ENCODE measurements at regions not wholly inside any gene's neighbourhood (a gene's known extent, or its start where the extent isn't known, plus 50 kb on each side); places are given as distances from the start of the nearest gene placed in this dataset.
A peak's percentile ranks its signal among the peaks of the same experiment; 100 is the strongest.

DNA sequence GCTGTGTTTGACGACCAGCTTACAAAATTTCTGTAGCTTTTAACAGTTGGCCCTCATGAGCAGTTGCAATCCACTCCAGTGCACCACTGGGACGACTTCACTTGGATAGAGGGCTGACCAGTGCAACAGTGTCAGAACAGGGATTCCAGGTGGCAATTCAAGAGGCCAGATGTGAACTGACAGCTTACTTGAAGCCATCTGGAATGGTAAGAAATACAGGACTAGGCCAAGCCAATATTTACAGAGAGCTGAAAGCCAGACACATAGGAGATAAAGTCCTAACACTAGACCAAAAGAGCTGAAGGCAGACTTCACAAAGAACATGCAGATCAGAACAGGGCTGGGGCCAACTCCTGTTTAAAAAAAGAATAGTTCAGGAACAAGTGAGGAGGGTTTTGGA is 93.5 kb upstream of the NFIA start:
- Histone ChIP-seq H3K4me3 (ENCODE audit: low read length in 3 of 3) (no peak overlapping the region), H3K4me1 (ENCODE audit: control insufficient read depth in 2 of 3, insufficient read depth in 2 of 3, low read depth in 1 of 3, low read length in 3 of 3) (peaks cover 0 to 7% (median 0%) of the 10 kb centered on the region in 3 donors), H3K27me3 (ENCODE audit: control insufficient read depth, insufficient read depth, low read length) (no peaks in the 10 kb centered on the region), H3K9ac (ENCODE audit: low read length in 3 of 3) (no peak overlapping the region), H3K36me3 (ENCODE audit: control insufficient read depth in 2 of 3, insufficient read depth in 3 of 3, low read length in 3 of 3) (no peaks in the 10 kb centered on the region), H3K9me3 (ENCODE audit: control insufficient read depth in 2 of 3, insufficient read depth in 1 of 3, low read length in 3 of 3) (no peaks in the 10 kb centered on the region), H3K27ac (ENCODE audit: low read depth in 2 of 2, low read length in 2 of 2) (no peak overlapping the region)
- FAIRE-seq (no peak), DNase-seq (no peak)
- TF ChIP-seq CTCF (IDR thresholded peaks at IDR 0.05; ENCODE audit: borderline replicate concordance, extremely low read depth, insufficient read depth) = no peak
- intact Hi-C loops (cut with DNase I) = no loop called here

- no peaks in the 10 kb centered on the region for H3K27me3 ChIP-seq (ENCODE audit: control insufficient read depth, insufficient read depth, low read length)
- H3K36me3 ChIP-seq (ENCODE audit: control insufficient read depth in 2 of 3, insufficient read depth in 3 of 3, low read length in 3 of 3) = no peaks in the 10 kb centered on the region
- no peak overlapping the region for H3K9ac ChIP-seq (ENCODE audit: low read length in 3 of 3)
- FAIRE-seq (no peak), DNase-seq (no peak)
- H3K4me1 ChIP-seq (ENCODE audit: control insufficient read depth in 2 of 3, insufficient read depth in 2 of 3, low read depth in 1 of 3, low read length in 3 of 3) = peaks cover 0 to 7% (median 4%) of the 10 kb centered on the region in 3 donors
- TF ChIP-seq CTCF (IDR thresholded peaks at IDR 0.05; ENCODE audit: borderline replicate concordance, extremely low read depth, insufficient read depth) = no peak
- H3K4me3 ChIP-seq (ENCODE audit: low read length in 3 of 3) = no peak overlapping the region
- intact Hi-C loops (cut with DNase I) = no loop called here
- H3K27ac ChIP-seq (ENCODE audit: low read depth in 2 of 2, low read length in 2 of 2) = no peak overlapping the region
- no peaks in the 10 kb centered on the region for H3K9me3 ChIP-seq (ENCODE audit: control insufficient read depth in 2 of 3, insufficient read depth in 1 of 3, low read length in 3 of 3)
Measured at GRCh38 chr1:60987904-60988303, 94.5 kb upstream of the NFIA start.

DNA sequence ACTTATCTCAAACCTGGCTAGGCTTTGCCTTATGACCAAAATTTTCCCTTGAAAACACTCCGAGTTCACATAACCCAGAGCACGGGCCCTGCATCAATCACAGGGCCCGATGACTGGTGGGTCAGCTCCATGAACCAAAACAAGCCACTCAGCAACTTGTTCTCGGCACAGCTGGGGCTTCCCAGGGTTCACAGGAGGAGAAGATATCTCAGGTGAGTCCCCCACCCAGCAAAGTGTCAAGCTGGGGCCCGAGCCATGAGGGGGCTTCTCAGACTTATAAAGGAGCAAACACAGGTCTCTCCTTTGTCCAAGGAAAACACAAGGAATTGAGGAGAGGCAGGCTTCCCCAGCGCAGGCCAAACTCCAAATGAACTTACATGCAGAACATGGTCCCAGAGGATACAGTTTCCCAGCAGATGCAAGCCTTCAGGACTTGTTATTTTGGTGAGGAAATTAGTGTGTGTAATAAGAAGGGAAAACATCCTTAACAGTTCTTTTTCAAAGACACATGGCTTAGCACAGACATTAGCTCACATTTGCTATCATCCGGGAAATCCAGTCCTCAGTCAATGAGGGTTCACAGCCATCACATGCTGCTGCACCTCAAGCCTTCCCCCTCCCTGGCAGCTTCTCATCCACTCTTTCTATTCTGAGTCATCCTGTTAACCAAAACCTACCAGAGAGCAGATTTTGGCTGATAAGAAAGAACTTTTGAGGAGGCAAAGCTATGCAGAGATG is 98.1 kb upstream of the NFIA start:
- no peak for TF ChIP-seq CTCF (IDR thresholded peaks at IDR 0.05; ENCODE audit: borderline replicate concordance, extremely low read depth, insufficient read depth)
- intact Hi-C loops (cut with DNase I) = no loop called here
- FAIRE-seq = no peak
- no peak overlapping the region for H3K4me3 ChIP-seq (ENCODE audit: low read length in 3 of 3)
- peak; percentile 44 to 95 (median 71) for DNase-seq
- no peaks in the 10 kb centered on the region for H3K9me3 ChIP-seq (ENCODE audit: control insufficient read depth in 2 of 3, insufficient read depth in 1 of 3, low read length in 3 of 3)
- H3K4me1 ChIP-seq (ENCODE audit: control insufficient read depth in 2 of 3, insufficient read depth in 2 of 3, low read depth in 1 of 3, low read length in 3 of 3) = peaks cover 0 to 4% (median 4%) of the 10 kb centered on the region in 3 donors
- H3K27me3 ChIP-seq (ENCODE audit: control insufficient read depth, insufficient read depth, low read length) = no peaks in the 10 kb centered on the region
- H3K9ac ChIP-seq (ENCODE audit: low read length in 3 of 3) = no peak overlapping the region
- no peaks in the 10 kb centered on the region for H3K36me3 ChIP-seq (ENCODE audit: control insufficient read depth in 2 of 3, insufficient read depth in 3 of 3, low read length in 3 of 3)
- H3K27ac ChIP-seq (ENCODE audit: low read depth in 2 of 2, low read length in 2 of 2) = peak overlapping the region; percentile 23 to 24

GRCh38 chr1:60983701-60984061 is 98.7 kb upstream of the NFIA start:
- Histone ChIP-seq H3K4me3 (ENCODE audit: low read length in 3 of 3) (peak overlapping the region in 1 of 3 donors; percentile 4), H3K27me3 (ENCODE audit: control insufficient read depth, insufficient read depth, low read length) (no peaks in the 10 kb centered on the region), H3K36me3 (ENCODE audit: control insufficient read depth in 2 of 3, insufficient read depth in 3 of 3, low read length in 3 of 3) (no peaks in the 10 kb centered on the region), H3K4me1 (ENCODE audit: control insufficient read depth in 2 of 3, insufficient read depth in 2 of 3, low read depth in 1 of 3, low read length in 3 of 3) (peaks cover 0 to 4% (median 4%) of the 10 kb centered on the region in 3 donors), H3K9ac (ENCODE audit: low read length in 3 of 3) (no peak overlapping the region), H3K27ac (ENCODE audit: low read depth in 2 of 2, low read length in 2 of 2) (peak overlapping the region; percentile 18 to 59), H3K9me3 (ENCODE audit: control insufficient read depth in 2 of 3, insufficient read depth in 1 of 3, low read length in 3 of 3) (no peaks in the 10 kb centered on the region)
- TF ChIP-seq CTCF (IDR thresholded peaks at IDR 0.05; ENCODE audit: borderline replicate concordance, extremely low read depth, insufficient read depth) = no peak
- DNase-seq (no peak), FAIRE-seq (no peak)
- intact Hi-C loops (cut with DNase I) = no loop called here
